ENCODE measurements at regions not wholly inside any gene's neighbourhood (a gene's known extent, or its start where the extent isn't known, plus 50 kb on each side); places are given as distances from the start of the nearest gene placed in this dataset.
"Not testable (repeated sequence)": the region's sequence is repeated elsewhere in the genome, so short reads cannot be mapped to it uniquely, and the experiment has no call there.

DNA sequence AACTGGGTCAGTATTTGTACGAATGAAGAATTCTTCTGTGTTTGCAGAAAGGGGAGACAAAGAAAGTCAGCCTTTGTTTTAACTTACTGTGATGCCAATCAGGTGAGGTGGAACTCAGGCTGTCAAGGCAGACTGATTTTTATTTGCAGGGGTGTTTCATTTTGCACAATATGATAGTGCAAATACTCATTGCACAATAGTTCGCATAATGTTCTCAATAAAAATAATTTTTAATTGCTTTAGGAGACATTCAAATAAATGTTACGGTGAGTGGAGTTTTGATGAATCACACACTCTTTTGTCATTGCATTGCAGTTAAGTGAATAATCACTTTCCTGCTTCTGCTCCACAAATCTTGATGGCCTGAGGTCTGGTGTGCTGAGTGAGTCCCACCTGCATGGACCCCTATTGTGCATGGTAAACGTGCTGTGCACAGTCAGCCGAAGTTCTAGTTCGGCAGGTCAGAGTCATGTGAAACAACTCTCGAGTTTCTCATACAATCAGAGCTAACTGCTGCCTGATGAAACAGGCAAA lies 141.3 kb upstream of the FZD8 start:
- Mint-ChIP-seq H3K36me3 (ENCODE audit: low read depth) (no peaks in the 10 kb centered on the region), H3K27ac (ENCODE audit: unreplicated experiment) (no peak overlapping the region), H3K27me3 (ENCODE audit: low read depth) (no peaks in the 10 kb centered on the region), H3K4me3 (no peak overlapping the region), H3K9me3 (peaks cover 13% of the 10 kb centered on the region), H3K4me1 (peaks cover 37% of the 10 kb centered on the region)
- TF ChIP-seq, protein P1, sequence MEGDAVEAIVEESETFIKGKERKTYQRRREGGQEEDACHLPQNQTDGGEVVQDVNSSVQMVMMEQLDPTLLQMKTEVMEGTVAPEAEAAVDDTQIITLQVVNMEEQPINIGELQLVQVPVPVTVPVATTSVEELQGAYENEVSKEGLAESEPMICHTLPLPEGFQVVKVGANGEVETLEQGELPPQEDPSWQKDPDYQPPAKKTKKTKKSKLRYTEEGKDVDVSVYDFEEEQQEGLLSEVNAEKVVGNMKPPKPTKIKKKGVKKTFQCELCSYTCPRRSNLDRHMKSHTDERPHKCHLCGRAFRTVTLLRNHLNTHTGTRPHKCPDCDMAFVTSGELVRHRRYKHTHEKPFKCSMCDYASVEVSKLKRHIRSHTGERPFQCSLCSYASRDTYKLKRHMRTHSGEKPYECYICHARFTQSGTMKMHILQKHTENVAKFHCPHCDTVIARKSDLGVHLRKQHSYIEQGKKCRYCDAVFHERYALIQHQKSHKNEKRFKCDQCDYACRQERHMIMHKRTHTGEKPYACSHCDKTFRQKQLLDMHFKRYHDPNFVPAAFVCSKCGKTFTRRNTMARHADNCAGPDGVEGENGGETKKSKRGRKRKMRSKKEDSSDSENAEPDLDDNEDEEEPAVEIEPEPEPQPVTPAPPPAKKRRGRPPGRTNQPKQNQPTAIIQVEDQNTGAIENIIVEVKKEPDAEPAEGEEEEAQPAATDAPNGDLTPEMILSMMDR (conservative IDR thresholded peaks at IDR 0.05), result no peak
- no peak for DNase-seq (ENCODE audit: low read depth, low spot score)

DNA sequence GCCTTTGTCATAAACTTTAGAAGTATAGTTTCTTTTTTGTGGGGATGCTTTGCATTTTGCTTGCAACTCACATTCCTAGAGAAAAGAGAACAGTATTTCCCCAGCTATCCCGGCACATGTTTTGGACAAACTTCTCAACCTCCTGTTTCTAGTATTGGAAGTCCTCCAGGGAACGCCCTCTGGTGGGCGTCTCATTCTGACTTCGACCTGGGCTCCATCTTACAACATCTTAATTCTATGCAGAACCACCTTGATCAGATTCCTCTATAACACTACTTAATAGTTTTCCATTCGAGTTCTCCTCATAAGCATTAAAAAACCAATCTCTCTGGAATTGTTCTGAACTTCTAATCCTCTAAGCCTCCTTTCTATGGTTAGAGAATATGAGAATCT lies 139.5 kb upstream of the FZD8 start:
- Mint-ChIP-seq H3K27me3 (ENCODE audit: low read depth) (no peaks in the 10 kb centered on the region), H3K36me3 (ENCODE audit: low read depth) (no peaks in the 10 kb centered on the region), H3K4me1 (peaks cover 41% of the 10 kb centered on the region), H3K27ac (ENCODE audit: unreplicated experiment) (no peak overlapping the region), H3K4me3 (no peak overlapping the region), H3K9me3 (peaks cover 8% of the 10 kb centered on the region)
- TF ChIP-seq, protein P1 (conservative IDR thresholded peaks at IDR 0.05), result peak; percentile 46
- peak; percentile 16 for DNase-seq (ENCODE audit: low read depth, low spot score)

DNA sequence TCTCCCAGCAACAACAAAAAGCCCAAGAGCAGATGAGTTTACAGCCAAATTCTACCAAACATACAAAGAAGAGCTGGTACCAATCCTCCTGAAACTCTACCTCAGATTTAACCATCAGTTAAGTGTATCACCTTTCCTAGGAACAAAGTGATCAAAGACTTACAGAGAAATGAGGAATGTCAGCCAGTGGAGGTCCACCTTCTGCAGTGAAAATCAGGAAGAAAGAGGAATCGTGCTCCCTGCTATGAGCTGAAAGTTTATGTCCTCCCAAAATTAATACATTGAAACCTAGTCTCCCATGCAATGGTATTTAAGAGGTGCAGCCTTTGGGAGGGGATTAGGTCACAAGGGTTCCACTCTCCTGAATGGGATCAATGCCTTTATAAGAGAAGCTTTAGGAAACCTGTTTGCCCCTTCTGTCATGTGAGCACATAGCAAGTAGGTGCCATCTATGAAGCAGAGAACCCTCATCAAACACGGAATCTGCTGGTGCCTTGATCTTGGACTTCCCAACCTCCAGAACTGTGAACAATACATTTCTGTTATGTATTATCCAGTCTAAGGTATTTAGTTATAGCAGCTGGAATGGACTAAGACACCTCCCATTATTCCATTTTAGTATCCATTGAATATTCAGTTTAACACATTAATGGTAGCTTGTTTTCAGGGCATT lies 139.0 kb upstream of the FZD8 start:
- Mint-ChIP-seq H3K4me1 (peaks cover 41% of the 10 kb centered on the region), H3K27me3 (ENCODE audit: low read depth) (no peaks in the 10 kb centered on the region), H3K36me3 (ENCODE audit: low read depth) (no peaks in the 10 kb centered on the region), H3K9me3 (peaks cover 6% of the 10 kb centered on the region), H3K27ac (ENCODE audit: unreplicated experiment) (no peak overlapping the region), H3K4me3 (no peak overlapping the region)
- DNase-seq (ENCODE audit: low read depth, low spot score), result no peak
- TF ChIP-seq, protein P1 (conservative IDR thresholded peaks at IDR 0.05), result no peak

DNA sequence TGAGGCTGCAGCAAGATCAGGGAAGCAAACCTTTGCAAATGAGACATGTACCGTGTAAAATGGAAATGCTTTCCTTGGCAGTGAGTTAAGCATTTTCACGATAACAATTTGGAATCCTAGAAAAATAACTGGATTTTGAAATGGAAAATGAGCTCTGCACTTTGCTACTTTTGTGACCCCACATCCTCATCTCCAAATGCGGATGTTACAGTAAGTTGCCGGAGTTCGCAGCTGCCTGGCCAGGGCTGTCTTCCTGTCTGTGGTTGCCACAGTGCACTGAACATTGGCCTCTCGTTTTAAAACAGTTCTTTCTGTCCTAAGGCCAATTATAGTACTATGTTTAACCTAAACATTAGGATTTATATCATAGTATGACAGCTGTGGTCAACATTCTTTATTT lies 136.2 kb upstream of the FZD8 start:
- TF ChIP-seq, protein P1 (conservative IDR thresholded peaks at IDR 0.05), result no peak
- no peaks in the 10 kb centered on the region for H3K27me3 Mint-ChIP-seq (ENCODE audit: low read depth)
- no peak for DNase-seq (ENCODE audit: low read depth, low spot score)
- H3K36me3 Mint-ChIP-seq (ENCODE audit: low read depth), result no peaks in the 10 kb centered on the region
- no peak overlapping the region for H3K27ac Mint-ChIP-seq (ENCODE audit: unreplicated experiment)
- H3K4me1 Mint-ChIP-seq, result peaks cover 15% of the 10 kb centered on the region
- H3K4me3 Mint-ChIP-seq, result no peak overlapping the region
- H3K9me3 Mint-ChIP-seq, result peaks cover 8% of the 10 kb centered on the region

DNA sequence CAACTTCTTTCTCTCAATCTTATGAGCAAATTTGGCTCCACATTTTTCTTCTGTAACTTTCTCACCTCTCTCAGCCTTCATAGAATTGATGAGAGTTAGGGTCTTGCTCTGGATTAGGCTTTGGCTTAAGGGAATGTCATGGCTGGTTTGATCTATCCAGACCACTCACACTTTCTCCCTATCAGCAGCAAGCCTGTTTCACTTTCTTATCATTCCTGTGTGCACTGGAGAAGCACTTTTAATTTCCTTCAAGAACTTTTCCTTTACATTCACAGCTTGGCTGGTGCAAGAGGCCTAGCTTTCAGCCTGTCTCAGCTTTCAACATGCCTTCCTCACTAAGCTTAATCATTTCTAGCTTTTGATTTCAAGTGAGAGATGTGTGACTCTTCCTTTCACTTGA lies 134.5 kb upstream of the FZD8 start:
- H3K36me3 Mint-ChIP-seq (ENCODE audit: low read depth); H3K27me3 Mint-ChIP-seq (ENCODE audit: low read depth); H3K27ac Mint-ChIP-seq (ENCODE audit: unreplicated experiment); H3K4me1 Mint-ChIP-seq; H3K4me3 Mint-ChIP-seq; H3K9me3 Mint-ChIP-seq; DNase-seq (ENCODE audit: low read depth, low spot score): not testable (repeated sequence)

DNA sequence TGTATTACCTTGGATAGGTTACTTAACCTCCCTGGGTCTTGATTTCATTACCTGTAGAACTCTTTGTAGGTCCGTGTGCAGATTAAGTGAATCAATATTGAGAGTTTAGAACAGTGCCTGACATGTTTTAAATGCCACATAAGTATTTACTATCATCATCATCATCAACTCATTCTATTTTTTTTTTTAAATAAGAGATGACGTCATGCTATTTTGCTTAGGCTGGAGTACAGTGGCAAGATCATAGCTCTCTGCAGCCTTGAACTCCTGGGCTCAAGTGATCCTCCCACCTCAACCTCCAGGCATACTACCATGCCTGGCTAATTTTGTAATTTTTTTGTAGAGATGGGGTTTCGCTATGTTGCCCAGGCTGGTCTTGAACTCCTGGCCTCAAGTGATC lies 132.0 kb upstream of the FZD8 start:
- no peak overlapping the region for H3K27ac Mint-ChIP-seq (ENCODE audit: unreplicated experiment)
- no peak for DNase-seq (ENCODE audit: low read depth, low spot score)
- TF ChIP-seq, protein P1 (conservative IDR thresholded peaks at IDR 0.05), result no peak
- no peaks in the 10 kb centered on the region for H3K27me3 Mint-ChIP-seq (ENCODE audit: low read depth)
- peaks cover 4% of the 10 kb centered on the region for H3K4me1 Mint-ChIP-seq
- no peaks in the 10 kb centered on the region for H3K36me3 Mint-ChIP-seq (ENCODE audit: low read depth)
- H3K9me3 Mint-ChIP-seq, result peaks cover 4% of the 10 kb centered on the region
- H3K4me3 Mint-ChIP-seq, result no peak overlapping the region

All from neural crest cell (in vitro differentiated cells).